Chondrocyte (in vitro differentiated cells): ENCODE measurements at regions not wholly inside any gene's neighbourhood (a gene's known extent, or its start where the extent isn't known, plus 50 kb on each side); places are given as distances from the start of the nearest gene placed in this dataset.
"Not testable (repeated sequence)": the region's sequence is repeated elsewhere in the genome, so short reads cannot be mapped to it uniquely, and the experiment has no call there.

Experiments used
- DNase-seq: peaks from one replicate; pipeline ENCODE4 v3.0.0; 2021; ENCODE audit warnings: mixed read lengths, low spot score
- H3K27ac Mint-ChIP-seq: one replicate; pipeline ENCODE4 v1.8.0; 2021; ENCODE audit warnings: mild to moderate bottlenecking, moderate library complexity, mixed read lengths; ENCODE audit not compliant: unreplicated experiment
- H3K27me3 Mint-ChIP-seq: 2 replicates; pipeline ENCODE4 v1.8.0; 2021; ENCODE audit warnings: low read depth, mixed read lengths
- H3K36me3 Mint-ChIP-seq: 2 replicates; pipeline ENCODE4 v1.8.0; 2021; ENCODE audit warnings: low read depth, mixed read lengths
- H3K4me1 Mint-ChIP-seq: 2 replicates; pipeline ENCODE4 v1.8.0; 2021; ENCODE audit warnings: low read depth, mild to moderate bottlenecking, mixed read lengths
- H3K4me3 Mint-ChIP-seq: one replicate; pipeline ENCODE4 v1.8.0; 2021; ENCODE audit warnings: mild to moderate bottlenecking, moderate library complexity, mixed read lengths; ENCODE audit not compliant: unreplicated experiment
- H3K9me3 Mint-ChIP-seq: 2 replicates; pipeline ENCODE4 v1.8.0; 2021; ENCODE audit warnings: low read depth, mixed read lengths
- CTCF ChIP-seq: fragments of 200-600 bp; sonication (generic); IDR thresholded peaks from 2 replicates; pipeline ENCODE4 v1.5.0; 2021; ENCODE audit warnings: antibody characterized with exemption, mild to moderate bottlenecking, moderate library complexity

GRCh38 chr9:126067031-126067734, 259.4 kb upstream of the MVB12B start:
- H3K27me3 Mint-ChIP-seq, result peaks cover 27% of the 10 kb centered on the region
- H3K27ac Mint-ChIP-seq, result no peak overlapping the region
- H3K4me1 Mint-ChIP-seq, result no peaks in the 10 kb centered on the region
- no peak overlapping the region for H3K4me3 Mint-ChIP-seq
- no peak for DNase-seq
- no peaks in the 10 kb centered on the region for H3K36me3 Mint-ChIP-seq
- H3K9me3 Mint-ChIP-seq, result no peaks in the 10 kb centered on the region
- no peak for TF ChIP-seq CTCF

- peaks cover 28% of the 10 kb centered on the region for H3K27me3 Mint-ChIP-seq
- no peaks in the 10 kb centered on the region for H3K9me3 Mint-ChIP-seq
- no peak for DNase-seq
- no peaks in the 10 kb centered on the region for H3K36me3 Mint-ChIP-seq
- no peak overlapping the region for H3K27ac Mint-ChIP-seq
- H3K4me3 Mint-ChIP-seq, result no peak overlapping the region
- TF ChIP-seq CTCF, result no peak
- H3K4me1 Mint-ChIP-seq, result no peaks in the 10 kb centered on the region
Measured at GRCh38 chr9:126068534-126069230, 257.9 kb upstream of the MVB12B start.

GRCh38 chr9:126069400-126069955, 257.2 kb upstream of the MVB12B start:
- Mint-ChIP-seq H3K9me3 (no peaks in the 10 kb centered on the region), H3K36me3 (no peaks in the 10 kb centered on the region), H3K4me3 (no peak overlapping the region), H3K27ac (no peak overlapping the region), H3K27me3 (peaks cover 28% of the 10 kb centered on the region), H3K4me1 (no peaks in the 10 kb centered on the region)
- no peak for DNase-seq
- no peak for TF ChIP-seq CTCF

- peaks cover 26% of the 10 kb centered on the region for H3K27me3 Mint-ChIP-seq
- TF ChIP-seq CTCF, result no peak
- H3K27ac Mint-ChIP-seq, result no peak overlapping the region
- H3K36me3 Mint-ChIP-seq, result no peaks in the 10 kb centered on the region
- no peaks in the 10 kb centered on the region for H3K9me3 Mint-ChIP-seq
- H3K4me3 Mint-ChIP-seq, result no peak overlapping the region
- DNase-seq, result peak; percentile 19
- no peaks in the 10 kb centered on the region for H3K4me1 Mint-ChIP-seq
Measured at GRCh38 chr9:126070058-126070655, 256.5 kb upstream of the MVB12B start.

- Mint-ChIP-seq H3K27ac (no peak overlapping the region), H3K9me3 (no peaks in the 10 kb centered on the region), H3K36me3 (no peaks in the 10 kb centered on the region), H3K4me3 (no peak overlapping the region), H3K4me1 (no peaks in the 10 kb centered on the region), H3K27me3 (peaks cover 21% of the 10 kb centered on the region)
- peak; percentile 86 for DNase-seq
- TF ChIP-seq CTCF, result no peak
Measured at GRCh38 chr9:126071076-126071750, 255.4 kb upstream of the MVB12B start.

- DNase-seq, H3K9me3 Mint-ChIP-seq, H3K4me3 Mint-ChIP-seq, H3K36me3 Mint-ChIP-seq, H3K27ac Mint-ChIP-seq, H3K4me1 Mint-ChIP-seq: not testable (repeated sequence)
- H3K27me3 Mint-ChIP-seq, result peaks cover 32% of the 10 kb centered on the region
Measured at GRCh38 chr9:126077656-126078055, 249.0 kb upstream of the MVB12B start.
